ENCODE measurements at regions not wholly inside any gene's neighbourhood (a gene's known extent, or its start where the extent isn't known, plus 50 kb on each side); places are given as distances from the start of the nearest gene placed in this dataset.

DNA sequence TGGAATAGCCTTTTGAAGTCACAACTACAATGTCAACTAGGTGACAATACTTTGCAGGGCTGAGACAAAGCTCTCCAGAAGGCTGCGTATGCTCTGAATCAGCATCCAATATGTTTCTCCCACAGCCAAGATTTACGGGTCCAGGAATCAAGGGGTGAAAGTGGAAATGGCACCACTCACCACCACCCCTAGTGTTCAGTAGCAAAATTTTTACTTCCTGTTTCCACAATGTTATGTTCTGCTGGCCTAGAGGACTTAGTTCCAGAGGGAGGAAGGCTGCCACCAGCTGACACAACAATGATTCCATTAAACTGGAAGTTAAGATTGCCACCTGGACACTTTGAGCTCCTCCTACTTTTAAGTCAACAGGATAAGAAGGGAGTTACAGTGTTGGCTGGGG lies 68.5 kb upstream of the MPEG1 start:
- no peak for TF ChIP-seq ZFP3 (CRISPR knock-in tag; IDR thresholded peaks at IDR 0.05)
- TF ChIP-seq ZNF8 (CRISPR knock-in tag; IDR thresholded peaks at IDR 0.05) = no peak
- TF ChIP-seq ZNF565 (CRISPR knock-in tag; conservative IDR thresholded peaks at IDR 0.05; ENCODE audit: low read depth) = no peak
- TF ChIP-seq, protein P1, sequence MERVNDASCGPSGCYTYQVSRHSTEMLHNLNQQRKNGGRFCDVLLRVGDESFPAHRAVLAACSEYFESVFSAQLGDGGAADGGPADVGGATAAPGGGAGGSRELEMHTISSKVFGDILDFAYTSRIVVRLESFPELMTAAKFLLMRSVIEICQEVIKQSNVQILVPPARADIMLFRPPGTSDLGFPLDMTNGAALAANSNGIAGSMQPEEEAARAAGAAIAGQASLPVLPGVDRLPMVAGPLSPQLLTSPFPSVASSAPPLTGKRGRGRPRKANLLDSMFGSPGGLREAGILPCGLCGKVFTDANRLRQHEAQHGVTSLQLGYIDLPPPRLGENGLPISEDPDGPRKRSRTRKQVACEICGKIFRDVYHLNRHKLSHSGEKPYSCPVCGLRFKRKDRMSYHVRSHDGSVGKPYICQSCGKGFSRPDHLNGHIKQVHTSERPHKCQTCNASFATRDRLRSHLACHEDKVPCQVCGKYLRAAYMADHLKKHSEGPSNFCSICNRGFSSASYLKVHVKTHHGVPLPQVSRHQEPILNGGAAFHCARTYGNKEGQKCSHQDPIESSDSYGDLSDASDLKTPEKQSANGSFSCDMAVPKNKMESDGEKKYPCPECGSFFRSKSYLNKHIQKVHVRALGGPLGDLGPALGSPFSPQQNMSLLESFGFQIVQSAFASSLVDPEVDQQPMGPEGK (CRISPR knock-in tag; IDR thresholded peaks at IDR 0.05; ENCODE audit: borderline replicate concordance) = no peak
- TF ChIP-seq ZFP30 (CRISPR knock-in tag; IDR thresholded peaks at IDR 0.05) = no peak
- no peak for TF ChIP-seq OSR1 (CRISPR knock-in tag; IDR thresholded peaks at IDR 0.05)
- no peak for TF ChIP-seq ISL1 (CRISPR knock-in tag; IDR thresholded peaks at IDR 0.05)
